GM18502 (cell line): ENCODE measurements at regions not wholly inside any gene's neighbourhood (a gene's known extent, or its start where the extent isn't known, plus 50 kb on each side); places are given as distances from the start of the nearest gene placed in this dataset.

Experiments used
- ATAC-seq: cut with Tn5 transposase; IDR thresholded peaks from one replicate; pipeline ENCODE4 v1.9.1; 2021; ENCODE audit warnings: mild to moderate bottlenecking; ENCODE audit not compliant: unreplicated experiment, poor library complexity

DNA sequence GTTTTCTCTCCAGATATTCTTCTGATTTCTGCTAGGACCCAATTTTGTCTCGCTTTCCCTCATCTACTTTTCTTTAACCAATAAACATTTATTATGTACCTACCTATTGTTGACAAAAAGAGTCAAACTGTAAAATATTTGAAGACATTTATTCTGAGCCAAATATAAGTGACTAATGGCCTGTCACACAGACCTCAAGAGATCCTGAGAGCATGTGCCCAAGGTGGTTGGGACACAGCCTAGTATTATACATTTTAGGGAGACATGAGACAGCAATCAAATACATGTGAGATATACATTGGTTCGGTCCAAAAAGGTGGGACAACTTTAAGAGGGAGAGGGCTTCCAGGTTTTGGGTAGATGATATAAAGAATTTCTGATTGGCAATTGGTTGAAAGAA is 191.8 kb downstream of the NXNL2 start:
- no peak for ATAC-seq

DNA sequence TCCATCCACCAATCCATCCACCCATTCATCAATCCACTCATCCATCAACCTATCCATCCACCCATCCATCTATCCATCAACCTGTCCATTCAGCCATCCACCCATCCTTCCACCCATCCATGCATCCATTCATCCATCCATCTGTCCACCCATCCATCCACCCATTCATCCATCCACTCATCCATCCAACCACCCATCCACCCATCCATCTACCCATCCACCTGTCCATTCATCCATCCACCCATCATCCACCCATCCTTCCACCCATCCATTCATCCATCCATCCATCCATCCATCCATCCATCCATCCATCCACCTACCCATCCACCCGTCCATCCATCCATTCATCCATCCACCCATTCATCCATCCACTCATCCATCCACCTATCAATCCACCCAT is 195.8 kb downstream of the NXNL2 start:
- ATAC-seq, result no peak

DNA sequence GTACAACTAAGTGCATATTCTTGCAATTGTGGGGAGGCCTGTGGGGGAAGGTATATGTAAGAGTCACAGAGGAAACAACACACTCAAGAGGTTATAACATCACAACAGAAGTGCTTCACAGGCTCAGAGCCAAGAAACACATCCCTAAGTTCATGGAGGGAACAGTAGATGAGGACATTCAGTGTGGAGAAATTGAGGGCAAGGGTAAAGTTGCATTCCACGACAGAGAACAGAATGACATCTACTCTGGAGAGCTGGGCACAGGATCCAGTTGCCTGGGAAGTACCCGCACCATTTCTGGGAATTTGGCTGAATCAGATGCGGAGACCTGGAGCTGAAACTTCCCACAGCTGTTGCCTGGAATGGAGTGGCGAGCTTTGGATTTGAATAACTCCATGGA is 197.2 kb downstream of the NXNL2 start:
- no peak for ATAC-seq

DNA sequence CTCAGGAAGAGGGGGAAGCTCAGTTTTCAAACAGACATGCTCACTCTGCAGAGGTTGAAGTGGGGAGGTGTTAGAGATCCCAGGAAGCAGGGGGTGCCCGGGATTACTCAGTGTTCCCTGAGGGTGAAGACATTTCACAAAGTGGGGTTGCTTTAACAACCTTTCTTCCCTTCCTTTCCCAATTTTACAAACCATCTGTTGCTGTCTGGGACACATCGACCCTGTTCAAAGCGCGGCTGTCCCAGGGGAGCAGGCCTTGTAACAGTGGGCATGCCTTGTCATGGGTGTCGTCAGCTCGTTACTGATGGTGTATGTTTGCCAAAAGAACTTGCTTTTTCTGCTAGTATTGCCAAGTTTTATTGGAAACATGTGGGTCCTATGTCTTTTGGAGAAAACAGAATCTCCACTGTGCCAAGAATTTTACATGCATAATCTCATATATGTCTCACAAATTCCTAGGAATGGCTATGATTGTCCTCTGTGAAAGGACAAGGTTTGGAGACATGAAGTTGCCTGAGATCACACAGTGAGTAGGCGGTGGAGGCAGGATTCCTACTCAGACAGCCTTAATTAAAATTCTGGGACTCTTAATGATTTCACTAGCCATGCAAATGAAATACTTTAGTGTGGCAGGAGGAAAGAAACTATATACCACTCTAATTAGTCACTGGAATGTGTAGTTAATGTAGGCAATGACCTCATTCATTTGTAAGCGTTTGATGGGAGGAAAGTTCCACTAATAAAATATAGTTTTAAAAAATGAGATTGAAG is 198.9 kb downstream of the NXNL2 start:
- no peak for ATAC-seq

DNA sequence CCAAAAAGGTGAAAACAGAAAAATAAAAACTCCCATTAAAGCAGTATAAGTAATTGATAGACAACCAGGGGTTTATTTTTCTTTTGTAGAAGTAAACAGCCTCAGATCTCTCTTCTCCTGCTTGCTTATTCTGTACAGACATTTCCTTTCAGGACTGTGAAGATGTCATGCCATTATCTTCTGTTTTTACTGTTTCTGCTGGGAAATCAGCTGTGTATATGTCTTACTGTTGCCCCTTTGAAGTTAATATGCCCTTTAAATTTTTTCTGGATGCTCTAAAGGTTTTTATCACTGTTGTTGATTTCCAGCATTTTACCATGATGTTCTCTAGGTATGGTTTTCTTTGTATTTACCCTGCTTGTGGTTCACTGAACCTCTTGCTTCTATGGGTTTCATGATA is 199.5 kb downstream of the NXNL2 start:
- no peak for ATAC-seq

DNA sequence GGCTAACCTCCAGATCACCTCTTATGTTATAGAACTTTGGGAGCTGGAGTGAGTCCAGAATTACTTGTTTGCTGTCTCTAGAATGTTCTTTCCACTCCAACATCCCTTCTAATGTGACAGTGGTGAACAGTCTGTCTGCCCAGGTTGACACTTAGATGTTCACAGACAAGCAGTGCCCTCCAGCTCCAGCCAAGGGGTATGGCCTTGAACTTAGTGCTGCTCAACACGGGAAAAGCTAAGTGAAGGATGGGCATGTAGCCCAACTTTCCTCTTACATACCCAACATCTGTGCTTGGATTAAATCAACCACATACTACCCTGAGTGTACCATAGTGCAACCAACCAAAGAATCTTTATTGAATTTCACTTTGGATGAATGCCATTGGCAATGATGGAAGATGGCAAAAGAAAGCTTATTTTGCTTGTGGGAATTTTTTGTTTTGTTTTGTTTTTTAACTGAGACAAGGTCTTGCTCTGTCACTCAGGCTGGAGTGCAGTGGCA is 201.2 kb downstream of the NXNL2 start:
- no peak for ATAC-seq

DNA sequence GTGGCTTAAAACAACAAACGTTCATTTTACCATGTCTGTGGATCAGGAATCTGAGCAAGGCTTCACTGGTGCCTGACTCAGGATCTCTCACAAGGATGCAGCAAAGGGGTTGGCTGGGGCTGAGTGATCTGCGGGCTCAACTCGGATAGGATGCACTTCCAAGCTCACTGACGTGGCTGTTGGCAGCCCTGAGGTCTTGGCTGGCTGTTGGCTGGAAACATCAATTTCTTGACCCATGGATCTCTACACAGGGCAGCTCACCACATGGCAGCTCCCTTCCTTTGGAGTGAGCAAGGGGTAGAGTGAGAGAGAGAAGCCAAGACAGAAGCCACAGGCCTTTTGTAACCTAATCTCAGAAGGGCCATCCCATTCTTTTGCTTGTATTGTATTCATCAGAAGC is 202.1 kb downstream of the NXNL2 start:
- no peak for ATAC-seq

DNA sequence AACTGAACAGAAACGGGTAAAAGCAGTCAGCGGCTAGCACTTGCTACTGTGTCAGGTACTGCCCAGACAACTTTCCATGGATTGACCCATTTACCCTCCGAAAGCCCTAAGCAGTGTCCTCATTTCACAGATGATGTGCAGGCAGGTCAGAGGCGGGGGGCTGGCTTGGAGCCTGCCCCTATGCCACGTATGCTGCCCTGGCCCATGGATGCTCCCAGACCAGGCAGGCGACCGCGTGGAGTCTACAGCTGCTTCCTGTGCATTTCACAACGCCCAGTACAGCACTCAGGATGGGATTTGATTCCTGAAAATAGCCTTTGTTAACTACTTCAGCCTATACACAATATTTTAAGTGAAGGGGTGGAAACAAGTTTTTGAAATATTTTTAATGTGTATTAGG is 202.9 kb downstream of the NXNL2 start:
- no peak for ATAC-seq

DNA sequence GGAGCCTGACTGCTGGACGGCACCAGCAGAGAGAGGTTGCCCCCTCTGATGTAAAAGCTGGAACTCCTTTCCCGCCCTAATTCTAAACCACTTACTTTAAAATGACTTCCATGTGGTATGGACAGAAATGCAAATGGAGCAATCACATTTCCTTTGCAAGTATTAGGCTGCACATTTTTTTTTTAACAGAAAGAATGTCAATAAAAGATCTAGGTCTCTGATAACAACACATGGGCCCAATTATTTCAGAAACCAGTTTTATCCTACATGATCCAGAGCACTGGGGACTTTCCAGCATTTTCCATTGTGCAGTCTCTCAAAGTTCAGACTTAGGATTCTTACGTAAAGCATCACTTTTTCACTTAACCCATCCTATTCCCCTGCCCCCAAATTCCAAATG is 203.7 kb downstream of the NXNL2 start:
- no peak for ATAC-seq

DNA sequence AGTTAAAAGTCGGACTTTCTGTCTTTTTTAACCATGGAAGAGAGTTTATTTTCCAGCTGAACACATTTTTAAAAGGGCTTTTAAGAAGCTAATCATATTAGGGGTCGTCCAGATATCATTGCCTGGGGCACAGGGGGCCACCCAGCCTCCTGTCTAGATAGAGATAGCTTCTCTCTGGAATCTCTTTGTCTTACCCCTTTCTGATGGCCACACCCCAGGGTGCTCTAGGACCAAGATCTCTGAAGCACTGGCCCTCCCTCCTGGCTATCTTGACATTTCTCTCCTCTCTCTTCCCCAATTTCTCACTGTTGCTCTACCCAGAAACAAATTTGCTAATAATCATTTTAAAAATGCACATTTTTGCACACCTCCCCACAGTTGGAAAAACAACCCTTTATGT is 204.4 kb downstream of the NXNL2 start:
- ATAC-seq, result no peak

DNA sequence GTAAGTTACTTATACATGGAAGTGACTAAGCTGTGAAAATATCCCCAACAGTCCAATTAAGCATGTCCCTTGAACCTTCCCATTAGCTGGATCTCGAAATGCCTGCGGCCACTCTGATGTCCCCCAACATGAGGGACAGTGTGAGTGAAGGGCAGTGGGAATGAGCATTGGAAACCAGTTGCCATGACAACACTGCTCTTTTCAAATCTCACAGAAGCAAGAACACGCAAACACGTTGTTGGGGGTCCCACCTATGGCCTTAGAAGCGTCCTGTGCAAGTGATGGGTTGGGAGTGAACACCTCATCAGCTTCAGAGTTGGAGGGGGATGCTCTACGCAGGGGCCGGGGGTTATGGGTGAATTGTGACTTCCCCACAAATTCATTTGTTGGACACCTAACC is 205.9 kb downstream of the NXNL2 start:
- no peak for ATAC-seq

DNA sequence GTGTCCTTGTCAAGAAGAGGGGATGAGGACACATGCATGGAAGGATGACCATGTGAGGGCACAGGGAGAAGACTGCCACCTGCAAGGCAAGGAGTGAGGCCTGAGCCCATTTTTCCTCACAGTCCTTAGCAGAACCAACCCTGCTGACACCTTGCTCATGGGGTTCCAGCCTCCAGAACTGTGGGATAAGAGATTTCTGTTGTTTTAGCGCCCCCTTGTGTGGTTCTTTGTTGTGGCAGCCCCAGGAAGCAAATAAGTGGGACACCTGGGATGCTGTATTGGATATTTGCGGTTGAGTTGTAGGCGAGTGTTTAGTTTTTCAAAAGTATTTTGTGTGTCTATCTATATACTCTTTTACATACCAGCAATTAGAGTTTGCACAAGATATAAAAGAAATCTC is 206.4 kb downstream of the NXNL2 start:
- no peak for ATAC-seq

DNA sequence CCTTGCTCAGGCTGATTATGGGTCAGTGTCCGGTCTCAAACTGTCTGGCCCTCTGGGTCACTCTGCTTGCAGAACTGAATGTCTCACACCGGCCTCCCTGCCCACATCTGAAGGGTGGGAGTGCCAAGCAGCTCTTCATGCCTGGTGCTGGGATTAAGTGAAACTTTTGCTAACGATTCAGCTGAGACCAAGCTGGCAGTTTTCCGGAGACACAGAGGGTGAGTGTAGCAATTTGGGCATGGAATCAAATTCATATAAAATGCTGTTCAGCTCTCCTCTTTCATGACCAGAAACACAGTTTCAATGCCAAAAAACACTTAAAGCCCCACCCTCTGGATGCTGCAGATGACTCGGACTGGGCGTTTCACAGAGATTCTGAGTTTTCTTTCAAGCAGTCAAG is 207.5 kb downstream of the NXNL2 start:
- no peak for ATAC-seq

DNA sequence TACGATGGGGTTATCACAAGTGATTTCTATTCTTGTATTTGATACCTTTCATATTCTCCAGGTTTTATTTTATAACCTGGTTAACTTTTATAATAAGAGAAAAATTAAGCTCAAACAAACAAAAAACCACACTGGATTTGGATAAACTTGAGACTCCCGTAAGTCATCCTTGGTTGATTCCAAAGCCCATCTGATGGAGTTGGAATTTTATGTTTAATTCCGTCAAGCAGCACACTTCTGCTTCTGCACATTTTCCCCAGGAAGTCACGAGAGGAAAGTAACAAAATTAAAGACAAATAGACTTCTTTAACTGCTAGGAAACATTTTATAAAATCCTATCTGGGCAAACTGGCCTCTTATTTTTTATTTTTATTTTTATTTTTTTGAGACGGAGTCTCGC is 207.9 kb downstream of the NXNL2 start:
- no peak for ATAC-seq

DNA sequence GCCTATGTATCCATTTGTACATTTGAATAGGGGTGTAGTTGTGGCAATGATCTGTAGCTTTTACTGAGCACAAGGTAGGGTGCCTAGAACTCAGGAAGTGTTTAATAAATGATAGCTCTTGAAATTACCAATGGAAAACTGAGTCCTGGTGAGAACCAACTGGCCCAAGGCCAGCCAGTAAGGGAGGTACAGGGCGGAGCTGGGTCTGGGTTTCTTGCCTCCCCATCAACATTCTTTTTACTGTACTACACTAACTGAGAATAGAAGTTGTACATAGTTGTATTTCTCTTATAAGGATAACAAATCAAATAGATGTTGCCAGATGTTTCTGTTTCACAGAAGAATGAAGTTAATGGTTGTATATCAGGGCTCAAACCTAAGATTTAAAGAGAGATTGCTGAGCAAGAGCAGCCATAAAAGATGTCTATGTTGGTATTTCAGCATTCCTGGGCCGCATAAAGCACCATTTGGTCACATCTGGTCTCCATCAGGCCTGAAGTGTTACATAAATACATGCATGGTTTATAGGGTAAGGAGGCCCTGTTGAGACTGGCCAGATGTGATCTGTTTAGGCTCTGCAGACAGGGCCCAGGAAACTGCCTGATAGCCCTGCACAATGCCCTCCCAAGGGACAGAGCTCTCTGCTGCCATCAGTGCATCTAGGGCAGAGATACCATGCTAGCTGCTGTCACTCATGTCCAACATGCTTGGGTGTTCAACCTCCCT is 210.5 kb downstream of the NXNL2 start:
- no peak for ATAC-seq

DNA sequence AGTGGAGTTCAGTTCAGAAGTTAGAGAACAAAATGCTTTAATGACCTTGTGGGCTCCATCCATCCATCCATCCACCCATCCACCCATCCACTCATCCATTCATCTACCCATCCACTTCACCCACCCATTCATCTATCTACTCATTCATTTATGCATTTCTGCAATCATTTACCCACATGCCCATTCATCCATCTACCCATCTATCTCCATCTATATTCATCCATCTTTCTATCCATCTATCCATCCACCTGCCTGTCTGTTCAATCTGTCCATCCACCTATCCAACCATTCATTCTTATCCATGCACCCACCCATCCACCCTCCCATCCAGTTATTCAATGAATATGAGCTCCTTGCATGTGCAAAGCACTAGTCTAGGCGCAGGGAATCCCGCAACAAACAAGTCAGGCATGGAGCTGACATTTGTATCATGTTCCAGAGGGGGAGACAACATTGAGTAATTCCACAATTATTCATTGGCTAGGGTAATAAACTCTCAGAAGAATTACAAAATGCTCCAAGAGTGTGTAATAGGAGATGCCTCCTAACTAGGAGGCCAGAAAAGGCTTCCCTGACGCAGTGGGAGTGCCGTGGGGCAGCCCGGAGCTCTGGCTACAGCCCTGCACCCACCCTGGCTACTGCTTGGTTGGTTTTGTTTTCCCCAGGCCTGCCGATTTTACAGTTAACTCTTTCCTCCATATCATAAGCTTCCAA is 211.2 kb downstream of the NXNL2 start:
- ATAC-seq, result no peak

DNA sequence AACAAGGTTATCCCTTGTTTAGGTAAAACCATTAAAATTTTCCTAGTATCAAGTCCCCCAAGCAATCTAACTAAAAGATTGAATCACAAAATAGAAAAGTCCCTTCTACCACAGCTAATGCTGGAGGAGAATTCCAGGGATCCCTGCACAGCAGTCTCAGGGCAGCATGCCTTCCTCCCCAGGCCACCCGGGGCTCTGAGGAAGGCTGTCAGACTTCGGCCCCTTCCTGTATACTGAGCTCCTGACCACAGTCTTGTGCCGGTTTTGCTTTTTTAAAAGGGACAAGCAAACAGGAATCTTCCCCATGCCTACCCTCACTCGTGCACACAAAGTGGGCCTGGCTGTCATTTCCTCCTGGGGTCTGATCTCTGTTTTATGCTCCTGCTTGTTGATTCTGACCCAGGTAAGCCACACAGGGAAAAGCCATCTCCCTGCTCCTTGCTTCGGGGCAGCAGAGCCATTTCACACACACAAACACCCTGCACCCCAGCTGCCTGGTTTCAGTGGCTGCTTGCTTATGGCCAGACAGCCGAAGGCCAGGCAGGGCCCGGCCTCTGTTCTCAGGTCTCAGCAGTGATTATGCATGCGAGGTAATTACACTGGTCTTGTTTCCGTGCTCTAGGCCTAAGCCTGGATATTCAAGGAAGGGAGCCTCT is 211.9 kb downstream of the NXNL2 start:
- ATAC-seq, result no peak

DNA sequence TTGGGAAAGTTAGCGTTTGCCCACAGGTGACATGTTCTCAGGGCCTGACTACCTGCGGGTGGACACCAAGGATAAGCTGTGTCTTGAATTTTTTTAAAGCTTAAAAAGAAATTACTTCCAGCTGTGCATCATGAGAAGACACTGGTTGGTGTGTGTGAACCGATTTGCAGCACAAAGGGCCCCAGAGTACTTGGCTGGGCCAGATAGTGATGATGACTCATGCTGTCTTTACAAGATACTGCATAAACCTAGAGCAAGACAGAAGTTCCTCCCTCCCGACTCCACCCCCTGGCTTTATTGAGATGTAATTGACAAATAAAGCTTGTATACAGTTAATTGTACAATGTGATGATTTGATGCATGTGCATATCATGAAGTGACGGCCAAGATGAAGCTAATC is 212.8 kb downstream of the NXNL2 start:
- no peak for ATAC-seq

DNA sequence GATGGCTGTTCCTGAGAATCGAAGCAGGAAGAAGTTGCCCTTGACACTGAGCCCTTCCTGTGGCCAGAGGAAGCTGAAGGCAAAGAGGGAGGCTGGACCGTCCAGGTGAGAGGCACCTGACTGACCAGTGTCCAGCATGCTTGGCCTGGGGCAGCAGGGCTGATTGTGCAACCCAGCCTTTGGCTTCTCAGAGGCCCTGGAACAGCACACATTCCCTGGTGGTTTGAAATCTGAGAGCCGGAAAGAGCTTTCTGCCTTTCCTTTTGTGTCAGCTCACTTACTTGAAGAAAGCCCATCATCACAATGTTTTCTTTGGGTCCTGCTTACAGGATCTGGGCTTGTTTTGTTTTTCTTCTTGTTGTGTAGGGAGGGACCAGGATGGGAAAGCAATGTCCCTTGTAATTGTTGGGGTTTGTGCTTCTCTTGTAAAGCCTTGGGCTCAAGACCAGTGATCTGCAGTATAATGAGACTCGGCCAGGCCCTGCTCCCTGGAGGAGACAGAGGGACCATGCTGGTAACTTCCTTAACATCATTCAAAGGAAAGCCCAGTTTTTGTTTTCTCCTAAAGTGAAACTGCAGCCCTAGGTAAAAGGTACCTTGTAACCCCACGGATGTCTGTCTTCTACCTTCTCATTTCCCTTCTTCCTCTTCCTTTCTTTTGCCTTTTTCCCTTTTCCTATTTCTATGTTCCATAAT is 213.7 kb downstream of the NXNL2 start:
- no peak for ATAC-seq

DNA sequence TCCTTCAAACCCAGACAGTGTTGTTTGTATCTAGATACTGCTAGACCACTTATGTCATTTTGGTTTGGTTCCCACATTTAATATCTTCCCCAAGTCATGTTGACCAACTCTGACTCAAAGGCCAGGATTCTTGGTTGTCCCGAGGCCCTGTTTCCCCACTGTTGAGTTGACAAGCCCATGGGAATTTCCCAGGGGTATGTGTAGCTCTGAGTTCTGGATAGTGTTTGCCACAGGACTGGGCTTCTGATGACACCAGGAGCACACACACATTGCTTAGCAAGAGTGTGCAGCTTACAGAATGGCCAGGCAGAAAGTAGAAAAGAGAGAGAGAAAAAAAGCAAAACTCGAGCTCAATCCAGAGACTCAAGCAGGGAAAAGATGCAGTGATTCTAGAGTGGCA is 214.4 kb downstream of the NXNL2 start:
- ATAC-seq, result no peak
